IMR-90 (cell line): ENCODE measurements at regions not wholly inside any gene's neighbourhood (a gene's known extent, or its start where the extent isn't known, plus 50 kb on each side); places are given as distances from the start of the nearest gene placed in this dataset.

Experiments
- ATAC-seq: fragments of 200-7000 bp; cut with Tn5 transposase; 2 replicates; pipeline ENCODE4 v1.9.1; 2020; ENCODE audit warnings: low read depth, mild to moderate bottlenecking, moderate library complexity
- BruUV-seq: library from RNA; stranded (reverse); fragments of 400-500 nt; replicated peaks from 2 replicates; lab custom pipeline; 2021; lab: Mats Ljungman, UMichigan
- CTCF ChIA-PET: fragments of 300-600 bp; formaldehyde crosslinking; extraction: SDS; loops from one replicate; lab custom pipeline; 2021; ENCODE audit warnings: antibody characterized with exemption; lab: Yijun Ruan, JAX
- POLR2A ChIA-PET: fragments of 300-600 bp; sonication (Branson Sonifier 250); formaldehyde crosslinking; loops from one replicate; lab custom pipeline; 2022; ENCODE audit warnings: antibody characterized with exemption; ENCODE audit not compliant: unreplicated experiment; lab: Charles Lee
- DNase-seq: peaks from one replicate; pipeline ENCODE4 v3.0.0; 2013
- H2AFZ ChIP-seq: replicated peaks from 2 replicates; pipeline ENCODE3; 2013; ENCODE audit warnings: low read length, mild to moderate bottlenecking; ENCODE audit not compliant: poor library complexity
- H2AK5ac ChIP-seq: 2 replicates; pipeline ENCODE4 v1.6.1; 2013; ENCODE audit warnings: low read depth, low read length, inconsistent platforms
- H2AK9ac ChIP-seq: replicated peaks from 2 replicates; pipeline ENCODE3; 2013; ENCODE audit warnings: mild to moderate bottlenecking, low read depth, low read length, moderate library complexity; ENCODE audit not compliant: poor library complexity
- H2BK120ac ChIP-seq: 2 replicates; pipeline ENCODE4 v1.6.1; 2013; ENCODE audit warnings: low read depth, low read length, inconsistent platforms
- H2BK15ac ChIP-seq: 3 replicates; pipeline ENCODE4 v1.6.1; 2013; ENCODE audit warnings: low read depth, low read length, inconsistent platforms
- H2BK20ac ChIP-seq: 2 replicates; pipeline ENCODE4 v1.6.1; 2013; ENCODE audit warnings: low read depth, mild to moderate bottlenecking, inconsistent platforms, low read length, moderate library complexity
- H2BK5ac ChIP-seq: 2 replicates; pipeline ENCODE4 v1.6.1; 2013; ENCODE audit warnings: mild to moderate bottlenecking, low read depth, low read length, inconsistent platforms; ENCODE audit not compliant: poor library complexity, severe bottlenecking
- H3K14ac ChIP-seq: replicated peaks from 2 replicates; pipeline ENCODE4 v1.6.1; 2013; ENCODE audit warnings: low read depth, low read length, inconsistent platforms
- H3K18ac ChIP-seq: 2 replicates; pipeline ENCODE4 v1.6.1; 2013; ENCODE audit warnings: low read depth, low read length, control low read depth
- H3K23ac ChIP-seq: 2 replicates; pipeline ENCODE4 v1.6.1; 2013; ENCODE audit warnings: low read depth, low read length, inconsistent platforms
- H3K27ac ChIP-seq: 2 replicates; pipeline ENCODE4 v1.5.1; 2013; ENCODE audit warnings: mild to moderate bottlenecking, control low read depth, low read length; ENCODE audit not compliant: insufficient read depth
- H3K27me3 ChIP-seq: 2 replicates; pipeline ENCODE4 v1.6.1; 2013; ENCODE audit warnings: low read length; ENCODE audit not compliant: control insufficient read depth, insufficient read depth
- H3K36me3 ChIP-seq: 2 replicates; pipeline ENCODE4 v1.6.1; 2013; ENCODE audit warnings: low read length, mixed read lengths; ENCODE audit not compliant: control insufficient read depth, insufficient read depth
- H3K4ac ChIP-seq: 2 replicates; pipeline ENCODE4 v1.6.1; 2013; ENCODE audit warnings: low read depth, low read length, inconsistent platforms
- H3K4me1 ChIP-seq: 2 replicates; pipeline ENCODE4 v1.6.1; 2013; ENCODE audit warnings: low read length, mixed read lengths; ENCODE audit not compliant: control insufficient read depth, insufficient read depth
- H3K4me2 ChIP-seq: 2 replicates; pipeline ENCODE4 v1.6.1; 2013; ENCODE audit warnings: low read depth, mild to moderate bottlenecking, control low read depth, low read length, moderate library complexity
- H3K4me3 ChIP-seq: 2 replicates; pipeline ENCODE4 v1.5.1; 2013; ENCODE audit warnings: low read depth, mild to moderate bottlenecking, control low read depth, low read length, moderate library complexity; ENCODE audit not compliant: insufficient read depth
- H3K56ac ChIP-seq: 2 replicates; pipeline ENCODE4 v1.6.1; 2013; ENCODE audit warnings: low read length, inconsistent platforms; ENCODE audit not compliant: insufficient read depth; ENCODE audit errors: extremely low read depth
- H3K79me1 ChIP-seq, 2 experiments: 2 replicates each; pipeline ENCODE4 v1.6.1; 2013; ENCODE audit warnings: low read length in 2 of 2, inconsistent platforms in 1 of 2, low read depth in 1 of 2
- H3K9ac ChIP-seq: 2 replicates; pipeline ENCODE4 v1.6.1; 2013; ENCODE audit warnings: low read depth, low read length, control low read depth
- H3K9me1 ChIP-seq: 2 replicates; pipeline ENCODE4 v1.6.1; 2013; ENCODE audit warnings: low read length, inconsistent platforms; ENCODE audit not compliant: insufficient read depth
- H3K9me3 ChIP-seq: 2 replicates; pipeline ENCODE4 v1.6.1; 2013; ENCODE audit warnings: low read length; ENCODE audit not compliant: control insufficient read depth, insufficient read depth
- H4K20me1 ChIP-seq: 2 replicates; pipeline ENCODE4 v1.6.1; 2013; ENCODE audit warnings: low read length, inconsistent platforms; ENCODE audit not compliant: insufficient read depth
- H4K5ac ChIP-seq: 2 replicates; pipeline ENCODE4 v1.6.1; 2013; ENCODE audit warnings: mild to moderate bottlenecking, low read depth, low read length, control low read depth
- H4K8ac ChIP-seq, 2 experiments: 2 replicates each; pipeline ENCODE4 v1.6.1; 2013; ENCODE audit warnings: low read depth in 2 of 2, low read length in 2 of 2, control low read depth in 1 of 2, inconsistent platforms in 1 of 2
- H4K91ac ChIP-seq: 2 replicates; pipeline ENCODE4 v1.6.1; 2013; ENCODE audit warnings: low read depth, low read length, inconsistent platforms; ENCODE audit not compliant: insufficient read depth
- BHLHE40 ChIP-seq: fragments of 150-350 bp; IDR thresholded peaks from 2 replicates; pipeline ENCODE4 v1.6.1; 2016; ENCODE audit warnings: mild to moderate bottlenecking, low read depth, low read length
- CEBPB ChIP-seq: IDR thresholded peaks from 2 replicates; pipeline ENCODE4 v1.6.1; 2012; ENCODE audit warnings: low read depth, low read length, improper control_type of control experiment
- CHD1 ChIP-seq: IDR thresholded peaks from 2 replicates; pipeline ENCODE4 v1.6.1; 2012; ENCODE audit warnings: low read depth, low read length, improper control_type of control experiment
- FOS ChIP-seq: fragments of 150-350 bp; IDR thresholded peaks from 2 replicates; pipeline ENCODE4 v1.6.1; 2016; ENCODE audit warnings: low read depth, low read length
- MAFK ChIP-seq: IDR thresholded peaks from 2 replicates; pipeline ENCODE4 v1.6.1; 2012; ENCODE audit warnings: low read depth, low read length, improper control_type of control experiment
- MAZ ChIP-seq: IDR thresholded peaks from 2 replicates; pipeline ENCODE4 v1.6.1; 2012; ENCODE audit warnings: low read depth, mild to moderate bottlenecking, low read length, improper control_type of control experiment, moderate library complexity, borderline replicate concordance
- NFE2L2 ChIP-seq: fragments of 150-350 bp; IDR thresholded peaks from 2 replicates; pipeline ENCODE4 v1.6.1; 2016; ENCODE audit warnings: low read depth, mild to moderate bottlenecking, low read length
- POLR2A ChIP-seq: IDR thresholded peaks from 2 replicates; pipeline ENCODE4 v1.6.1; 2012; ENCODE audit warnings: mild to moderate bottlenecking, low read depth, low read length
- RAD21 ChIP-seq: IDR thresholded peaks from 2 replicates; pipeline ENCODE4 v1.6.1; 2012; ENCODE audit warnings: low read length, improper control_type of control experiment
- SMC3 ChIP-seq: fragments of 150-350 bp; IDR thresholded peaks from 2 replicates; pipeline ENCODE4 v1.6.1; 2016; ENCODE audit warnings: low read depth, mild to moderate bottlenecking, antibody characterized with exemption, low read length, moderate library complexity
- WGBS, 2 experiments: methylation state at CpG; one replicate each; pipeline versions ENCODE4 v1.1.5 to v1.1.7; 2013; ENCODE audit warnings: missing lambda C conversion rate in 2 of 2; ENCODE audit not compliant: insufficient read length in 1 of 2; ENCODE audit errors: extremely low coverage in 2 of 2; 5-methylcytosine and 5-hydroxymethylcytosine counted together
- dilution Hi-C: fragments of 300-500 bp; cut with HindIII; formaldehyde crosslinking; loops from one replicate; pipeline ENCODE4 v1.14.3; 2018; ENCODE audit warnings: low sequenced_read_pairs; ENCODE audit not compliant: unreplicated experiment
- in situ Hi-C: fragments of 300-500 bp; cut with MboI; formaldehyde crosslinking; loops from 3 replicates; pipeline ENCODE4 v1.14.3; 2019; ENCODE audit warnings: low sequenced_read_pairs, inconsistent platforms, mixed read lengths
- intact Hi-C: fragments of 100-400 bp; cut with micrococcal nuclease; formaldehyde crosslinking; loops from 2 replicates; pipeline ENCODE4 v1.10.0; 2022
- TF ChIP-seq, protein P1 (sequence below): fragments of 150-350 bp; IDR thresholded peaks from 2 replicates; pipeline ENCODE4 v1.6.1; 2017; ENCODE audit warnings: mild to moderate bottlenecking, antibody characterized with exemption, low read length, low read depth
- TF ChIP-seq, protein P2 (sequence below): conservative IDR thresholded peaks from 2 replicates; pipeline ENCODE4 v1.5.1; 2012; ENCODE audit warnings: mild to moderate bottlenecking, low read depth, low read length, improper control_type of control experiment

DNA sequence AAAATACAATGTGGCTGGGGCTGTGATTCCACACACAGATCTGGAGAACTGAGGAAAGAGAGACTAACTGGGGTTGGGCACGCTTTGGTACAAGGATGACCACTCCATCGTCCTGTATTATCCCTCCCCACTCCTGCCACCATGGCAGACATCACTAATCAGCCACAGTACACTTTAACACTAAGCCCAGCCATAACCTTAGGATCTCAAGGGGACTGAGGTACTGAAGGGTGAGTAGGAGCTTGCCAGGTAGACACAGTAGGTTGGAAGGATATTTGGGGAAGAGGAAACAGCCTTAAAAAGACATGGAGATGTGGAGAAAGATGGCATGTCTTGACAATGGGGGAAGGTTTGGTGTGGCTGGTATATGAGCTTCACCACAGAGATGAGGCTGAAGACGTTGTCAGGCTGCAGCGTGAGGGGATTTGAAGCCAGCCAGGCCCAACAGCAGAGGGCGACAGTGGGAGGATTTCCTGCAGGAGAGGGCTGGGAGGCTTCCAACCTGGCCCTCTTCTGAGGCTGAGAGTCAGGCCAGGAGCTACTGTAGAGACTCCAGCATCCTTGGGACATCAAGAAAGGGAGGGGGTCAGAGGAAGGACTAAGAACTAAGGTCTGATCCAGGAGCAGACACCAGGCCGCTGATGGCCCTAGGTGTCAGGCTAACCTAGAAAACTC is 58.6 kb upstream of the COL13A1 start:
- WGBS, 2 experiments, result 86% methylated on average over 1 of the region's 6 CpGs; no CpG with 5 or more reads in 1 of the 2 experiments
- Histone ChIP-seq H3K4me2 (no peak overlapping the region), H3K9ac (no peak overlapping the region), H2BK120ac (no peak overlapping the region), H3K14ac (no peak overlapping the region), H3K4me3 (no peak overlapping the region), H3K56ac (no peak overlapping the region), H3K23ac (no peak overlapping the region), H3K27ac (no peak overlapping the region), H3K27me3 (peaks cover 3% of the 10 kb centered on the region; the same call in 1 of the 2 replicates), H4K20me1 (no peaks in the 10 kb centered on the region), H2AFZ (no peak overlapping the region), H3K9me3 (no peaks in the 10 kb centered on the region), H4K8ac (no peak overlapping the region), H3K9me1 (0 out of 2 replicates have a peak, but pooled peaks cover 5% of the 10 kb centered on the region), H4K91ac (no peak overlapping the region), H3K79me1 (no peaks in the 10 kb centered on the region), H3K18ac (no peak overlapping the region), H2AK9ac (no peak overlapping the region), H2BK15ac (no peak overlapping the region), H2BK5ac (no peak overlapping the region), H4K5ac (no peak overlapping the region), H3K36me3 (no peaks in the 10 kb centered on the region), H3K4ac (no peak overlapping the region), H3K4me1 (peaks cover 7% of the 10 kb centered on the region; the same call in 1 of the 2 replicates), H2BK20ac (no peak overlapping the region), H2AK5ac (peak overlapping the region; percentile 29; the same call in 1 of the 2 replicates)
- CTCF ChIA-PET, result interaction anchor here (0.6 to 1.9 kb wide), 5 partner anchors 9 to 169 kb away, joined by 3 to 6 read pairs (median 4); partner anchors contain the start of gene COL13A1
- TF ChIP-seq FOS (no peak), CEBPB (no peak), NFE2L2 (no peak), CHD1 (no peak), RAD21 (peak; percentile 57), SMC3 (peak; percentile 52), MAFK (no peak), BHLHE40 (no peak), MAZ (no peak), POLR2A (no peak)
- TF ChIP-seq, protein P1, sequence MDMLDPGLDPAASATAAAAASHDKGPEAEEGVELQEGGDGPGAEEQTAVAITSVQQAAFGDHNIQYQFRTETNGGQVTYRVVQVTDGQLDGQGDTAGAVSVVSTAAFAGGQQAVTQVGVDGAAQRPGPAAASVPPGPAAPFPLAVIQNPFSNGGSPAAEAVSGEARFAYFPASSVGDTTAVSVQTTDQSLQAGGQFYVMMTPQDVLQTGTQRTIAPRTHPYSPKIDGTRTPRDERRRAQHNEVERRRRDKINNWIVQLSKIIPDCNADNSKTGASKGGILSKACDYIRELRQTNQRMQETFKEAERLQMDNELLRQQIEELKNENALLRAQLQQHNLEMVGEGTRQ, result no peak
- TF ChIP-seq, protein P2, sequence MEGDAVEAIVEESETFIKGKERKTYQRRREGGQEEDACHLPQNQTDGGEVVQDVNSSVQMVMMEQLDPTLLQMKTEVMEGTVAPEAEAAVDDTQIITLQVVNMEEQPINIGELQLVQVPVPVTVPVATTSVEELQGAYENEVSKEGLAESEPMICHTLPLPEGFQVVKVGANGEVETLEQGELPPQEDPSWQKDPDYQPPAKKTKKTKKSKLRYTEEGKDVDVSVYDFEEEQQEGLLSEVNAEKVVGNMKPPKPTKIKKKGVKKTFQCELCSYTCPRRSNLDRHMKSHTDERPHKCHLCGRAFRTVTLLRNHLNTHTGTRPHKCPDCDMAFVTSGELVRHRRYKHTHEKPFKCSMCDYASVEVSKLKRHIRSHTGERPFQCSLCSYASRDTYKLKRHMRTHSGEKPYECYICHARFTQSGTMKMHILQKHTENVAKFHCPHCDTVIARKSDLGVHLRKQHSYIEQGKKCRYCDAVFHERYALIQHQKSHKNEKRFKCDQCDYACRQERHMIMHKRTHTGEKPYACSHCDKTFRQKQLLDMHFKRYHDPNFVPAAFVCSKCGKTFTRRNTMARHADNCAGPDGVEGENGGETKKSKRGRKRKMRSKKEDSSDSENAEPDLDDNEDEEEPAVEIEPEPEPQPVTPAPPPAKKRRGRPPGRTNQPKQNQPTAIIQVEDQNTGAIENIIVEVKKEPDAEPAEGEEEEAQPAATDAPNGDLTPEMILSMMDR, result peak; percentile 55
- BruUV-seq, result no TSS peak
- dilution Hi-C loops, result no loop called here
- POLR2A ChIA-PET, result no interaction called here
- intact Hi-C loops, result loop anchor here (2.0 kb wide), 1 partner anchor 58 kb away; the partner anchor contains the start of gene COL13A1
- in situ Hi-C loops, result no loop called here
- DNase-seq (peak; percentile 19), ATAC-seq (peak; percentile 30; the same call in 1 of the 2 replicates)
